Osteocyte (in vitro differentiated cells): ENCODE measurements at regions not wholly inside any gene's neighbourhood (a gene's known extent, or its start where the extent isn't known, plus 50 kb on each side); places are given as distances from the start of the nearest gene placed in this dataset.

Experiments used
- DNase-seq: peaks from one replicate; pipeline ENCODE4 v3.0.0; 2021; ENCODE audit warnings: mixed read lengths; ENCODE audit not compliant: unreplicated experiment; ENCODE audit errors: extremely low spot score
- H3K27ac Mint-ChIP-seq: one replicate; pipeline ENCODE4 v1.8.0; 2021; ENCODE audit warnings: mild to moderate bottlenecking, mixed read lengths; ENCODE audit not compliant: unreplicated experiment
- H3K27me3 Mint-ChIP-seq: one replicate; pipeline ENCODE4 v1.8.0; 2021; ENCODE audit warnings: mixed read lengths; ENCODE audit not compliant: unreplicated experiment
- H3K36me3 Mint-ChIP-seq: one replicate; pipeline ENCODE4 v1.8.0; 2021; ENCODE audit warnings: mixed read lengths; ENCODE audit not compliant: unreplicated experiment
- H3K4me1 Mint-ChIP-seq: one replicate; pipeline ENCODE4 v1.8.0; 2021; ENCODE audit warnings: mixed read lengths; ENCODE audit not compliant: unreplicated experiment
- H3K4me3 Mint-ChIP-seq: one replicate; pipeline ENCODE4 v1.8.0; 2021; ENCODE audit warnings: mild to moderate bottlenecking, moderate library complexity, mixed read lengths; ENCODE audit not compliant: unreplicated experiment
- H3K9me3 Mint-ChIP-seq: one replicate; pipeline ENCODE4 v1.8.0; 2021; ENCODE audit warnings: mixed read lengths; ENCODE audit not compliant: unreplicated experiment
- CTCF ChIP-seq: fragments of 200-600 bp; sonication (generic); IDR thresholded peaks from 2 replicates; pipeline ENCODE4 v1.5.0; 2021; ENCODE audit warnings: antibody characterized with exemption, mild to moderate bottlenecking, moderate library complexity

- Mint-ChIP-seq H3K4me3 (no peak overlapping the region), H3K27me3 (no peaks in the 10 kb centered on the region), H3K4me1 (no peaks in the 10 kb centered on the region), H3K36me3 (no peaks in the 10 kb centered on the region), H3K9me3 (peaks cover 20% of the 10 kb centered on the region), H3K27ac (no peak overlapping the region)
- DNase-seq = no peak
- TF ChIP-seq CTCF = no peak
These were observed 521.3 kb downstream of the GRIN2A start for GRCh38 chr16:9660898-9661297.

- TF ChIP-seq CTCF = no peak
- H3K4me1 Mint-ChIP-seq = no peaks in the 10 kb centered on the region
- no peak overlapping the region for H3K27ac Mint-ChIP-seq
- no peaks in the 10 kb centered on the region for H3K36me3 Mint-ChIP-seq
- H3K4me3 Mint-ChIP-seq = no peak overlapping the region
- H3K27me3 Mint-ChIP-seq = no peaks in the 10 kb centered on the region
- DNase-seq = no peak
- peaks cover 23% of the 10 kb centered on the region for H3K9me3 Mint-ChIP-seq
These were observed 520.8 kb downstream of the GRIN2A start for GRCh38 chr16:9661336-9662017.

- Mint-ChIP-seq H3K9me3 (peaks cover 19% of the 10 kb centered on the region), H3K27ac (no peak overlapping the region), H3K4me3 (no peak overlapping the region), H3K27me3 (no peaks in the 10 kb centered on the region), H3K36me3 (no peaks in the 10 kb centered on the region), H3K4me1 (no peaks in the 10 kb centered on the region)
- DNase-seq = no peak
- TF ChIP-seq CTCF = no peak
These were observed 518.6 kb downstream of the GRIN2A start for GRCh38 chr16:9663588-9663987.

- Mint-ChIP-seq H3K4me3 (no peak overlapping the region), H3K27ac (no peak overlapping the region), H3K27me3 (no peaks in the 10 kb centered on the region), H3K4me1 (no peaks in the 10 kb centered on the region), H3K9me3 (peaks cover 19% of the 10 kb centered on the region), H3K36me3 (no peaks in the 10 kb centered on the region)
- TF ChIP-seq CTCF = no peak
- DNase-seq = no peak
These were observed 516.4 kb downstream of the GRIN2A start for GRCh38 chr16:9665851-9666271.

GRCh38 chr16:9666834-9667480 lies 515.3 kb downstream of the GRIN2A start:
- peaks cover 15% of the 10 kb centered on the region for H3K9me3 Mint-ChIP-seq
- no peaks in the 10 kb centered on the region for H3K4me1 Mint-ChIP-seq
- H3K36me3 Mint-ChIP-seq = no peaks in the 10 kb centered on the region
- no peak overlapping the region for H3K4me3 Mint-ChIP-seq
- no peak for DNase-seq
- no peak for TF ChIP-seq CTCF
- no peaks in the 10 kb centered on the region for H3K27me3 Mint-ChIP-seq
- no peak overlapping the region for H3K27ac Mint-ChIP-seq
